GM18505 (cell line): ENCODE measurements at regions not wholly inside any gene's neighbourhood (a gene's known extent, or its start where the extent isn't known, plus 50 kb on each side); places are given as distances from the start of the nearest gene placed in this dataset.
"Not testable (repeated sequence)": the region's sequence is repeated elsewhere in the genome, so short reads cannot be mapped to it uniquely, and the experiment has no call there.

Experiments
- ATAC-seq: cut with Tn5 transposase; IDR thresholded peaks from one replicate; pipeline ENCODE4 v1.9.1; 2021; ENCODE audit not compliant: unreplicated experiment
- POLR2A ChIP-seq: IDR thresholded peaks from 4 replicates; pipeline ENCODE4 v1.6.1; 2011; ENCODE audit warnings: borderline replicate concordance; ENCODE audit not compliant: insufficient read depth, insufficient read length; ENCODE audit errors: extremely low read depth

DNA sequence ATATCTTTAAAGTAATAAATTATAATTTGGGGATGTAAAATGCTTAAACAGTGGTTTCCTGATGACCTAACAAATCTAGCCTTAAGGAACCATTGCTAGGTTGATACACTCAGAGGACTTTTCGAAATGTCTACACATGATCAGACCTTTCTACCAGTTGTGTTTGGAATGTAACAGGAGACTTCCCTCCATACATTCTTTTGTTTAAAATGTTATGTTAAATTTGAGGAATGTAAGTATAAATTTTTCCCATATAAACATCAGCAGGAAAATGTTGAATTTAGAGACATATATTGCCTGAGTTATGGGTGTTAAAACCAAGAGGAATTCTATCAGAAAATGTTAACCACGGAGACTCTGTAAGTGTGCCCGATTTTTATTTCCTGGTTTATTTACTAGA is 190.6 kb upstream of the SPRY1 start:
- no peak for TF ChIP-seq POLR2A
- ATAC-seq: no peak

DNA sequence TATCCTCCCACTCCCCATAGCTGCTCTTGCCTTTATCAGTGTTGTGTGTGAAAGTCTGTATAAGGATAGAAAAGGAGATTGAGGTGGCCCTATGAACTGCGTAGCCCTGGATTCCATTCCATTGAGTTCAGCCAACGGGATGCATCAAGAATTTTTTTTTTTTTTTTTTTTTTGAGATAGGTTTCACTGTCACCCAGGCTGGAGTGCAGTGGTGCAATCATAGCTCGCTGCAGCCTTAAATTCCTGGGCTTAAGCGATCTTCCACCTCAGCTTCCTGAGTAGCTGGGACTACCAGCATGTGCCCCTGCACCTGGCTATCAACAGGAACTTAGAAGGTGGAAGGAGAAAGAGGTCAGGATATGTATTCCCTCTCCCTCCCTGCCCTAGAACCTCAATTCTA is 187.2 kb upstream of the SPRY1 start:
- no peak for TF ChIP-seq POLR2A

DNA sequence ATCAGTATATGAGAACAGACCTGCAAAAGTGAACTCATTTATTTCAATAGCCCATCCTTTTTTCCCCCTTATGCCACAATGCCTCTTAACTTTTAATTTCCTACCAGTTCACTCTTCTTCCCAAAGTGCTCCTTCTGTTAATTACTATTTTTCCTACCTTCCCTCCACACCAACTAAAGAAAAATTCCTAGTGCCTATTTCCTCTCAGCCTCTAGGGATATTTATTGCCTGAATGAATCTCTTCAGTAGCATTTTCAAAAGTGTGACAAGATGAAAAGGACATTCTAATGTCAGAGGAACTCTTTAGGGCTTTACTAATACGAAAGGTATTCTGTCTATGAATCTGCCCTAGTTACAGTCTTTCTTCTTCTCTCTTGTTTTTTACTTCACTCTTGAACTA is 181.1 kb upstream of the SPRY1 start:
- TF ChIP-seq POLR2A: no peak
- ATAC-seq: no peak

More for the DNA sequence above, 187.2 kb upstream of the SPRY1 start:
- no peak for ATAC-seq

DNA sequence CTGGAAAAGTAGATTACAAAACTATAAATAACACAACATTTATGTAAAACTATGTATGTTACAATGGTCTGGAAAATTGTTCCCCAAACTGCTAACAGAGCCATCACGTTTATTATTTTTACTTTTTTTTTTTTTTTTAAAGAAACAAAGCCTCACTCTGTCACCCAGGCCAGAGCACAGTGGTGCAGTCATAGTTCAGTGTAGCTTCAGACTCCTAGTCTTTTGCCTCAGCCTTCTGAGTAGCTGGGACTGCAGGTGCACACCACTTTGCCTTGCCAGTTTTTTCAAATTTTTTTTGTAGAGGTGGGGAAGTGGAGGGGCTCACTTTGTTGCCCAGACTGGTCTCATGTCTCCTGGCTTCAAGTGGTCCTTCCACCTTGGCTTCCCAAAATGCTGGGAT is 180.1 kb upstream of the SPRY1 start:
- no peak for TF ChIP-seq POLR2A
- ATAC-seq: no peak

DNA sequence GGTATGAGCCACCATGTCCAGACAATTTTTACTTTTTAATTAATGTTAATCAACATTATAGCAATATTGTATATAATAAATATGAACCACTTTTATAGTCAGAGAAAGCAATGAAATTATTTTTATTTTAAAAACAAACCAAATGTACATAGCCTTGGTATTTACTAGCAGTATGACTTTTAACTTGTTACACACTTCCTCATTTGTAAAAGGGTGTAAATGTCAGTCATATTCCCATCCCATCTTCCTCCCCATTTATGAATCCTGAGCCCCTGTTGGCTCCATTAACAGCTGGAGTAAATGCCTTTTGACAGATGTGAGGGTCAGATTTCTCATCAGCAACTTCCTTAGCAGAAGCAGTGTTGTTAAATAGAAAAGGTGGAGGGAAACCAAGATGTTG is 179.6 kb upstream of the SPRY1 start:
- no peak for ATAC-seq
- TF ChIP-seq POLR2A: no peak

DNA sequence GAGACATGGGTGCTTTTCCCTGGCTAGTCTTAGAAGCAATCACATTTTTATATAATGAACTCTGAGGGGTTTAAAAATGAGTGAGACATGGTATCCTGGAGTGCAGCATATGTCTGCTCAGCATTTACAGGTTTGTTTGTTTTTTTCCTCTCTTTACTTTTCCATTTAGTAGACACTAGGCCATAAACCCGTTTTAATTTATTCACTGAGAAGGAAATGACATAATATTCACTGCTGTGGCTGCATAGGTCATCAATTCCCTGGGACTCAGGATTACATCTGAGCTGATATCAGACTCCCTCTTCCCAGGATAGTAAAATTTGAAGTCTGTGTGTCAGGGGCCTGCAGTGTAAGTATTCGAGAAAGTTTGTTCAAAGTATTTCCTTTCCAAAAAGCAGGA is 178.9 kb upstream of the SPRY1 start:
- no peak for ATAC-seq
- TF ChIP-seq POLR2A: no peak

DNA sequence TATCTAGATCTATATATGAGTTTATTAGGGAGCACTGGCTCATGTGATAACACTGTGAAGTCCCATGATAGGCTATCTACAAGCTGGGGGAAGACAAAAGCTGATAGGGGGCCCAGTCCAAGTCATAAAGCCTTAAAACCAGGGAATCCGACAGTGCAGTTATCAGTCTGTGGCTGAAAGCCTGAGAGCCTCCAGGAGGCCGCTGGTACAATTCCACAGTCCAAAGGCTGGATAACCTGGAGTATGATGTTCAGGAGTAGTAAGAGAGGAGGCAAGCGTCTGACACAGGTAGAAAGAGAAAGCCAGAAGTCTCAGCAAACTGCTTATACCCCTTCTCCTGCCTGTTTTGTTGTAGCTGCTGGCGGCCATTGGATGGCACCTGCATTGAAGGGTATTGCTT is 177.6 kb upstream of the SPRY1 start:
- no peak for TF ChIP-seq POLR2A

DNA sequence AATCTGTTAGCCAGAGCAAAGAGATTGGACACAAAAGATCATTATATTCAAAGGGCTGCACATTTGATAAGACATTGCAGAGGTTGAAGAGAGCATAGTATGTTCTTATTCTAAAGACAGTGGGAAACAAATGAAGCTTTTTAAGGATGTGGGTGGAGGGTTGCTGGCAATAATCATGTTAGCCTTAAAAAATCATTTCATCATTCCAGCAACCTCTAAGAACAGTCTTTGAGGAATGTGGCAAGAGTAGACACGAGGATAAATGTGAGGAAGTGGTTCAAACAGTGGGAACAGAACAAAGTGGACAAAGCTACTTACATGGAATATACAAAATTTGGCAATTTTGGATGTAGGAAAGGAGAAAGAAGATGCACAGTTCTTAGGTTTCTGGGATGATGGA is 167.3 kb upstream of the SPRY1 start:
- no peak for TF ChIP-seq POLR2A
- ATAC-seq: no peak

More for the DNA sequence above, 177.6 kb upstream of the SPRY1 start:
- ATAC-seq: no peak

DNA sequence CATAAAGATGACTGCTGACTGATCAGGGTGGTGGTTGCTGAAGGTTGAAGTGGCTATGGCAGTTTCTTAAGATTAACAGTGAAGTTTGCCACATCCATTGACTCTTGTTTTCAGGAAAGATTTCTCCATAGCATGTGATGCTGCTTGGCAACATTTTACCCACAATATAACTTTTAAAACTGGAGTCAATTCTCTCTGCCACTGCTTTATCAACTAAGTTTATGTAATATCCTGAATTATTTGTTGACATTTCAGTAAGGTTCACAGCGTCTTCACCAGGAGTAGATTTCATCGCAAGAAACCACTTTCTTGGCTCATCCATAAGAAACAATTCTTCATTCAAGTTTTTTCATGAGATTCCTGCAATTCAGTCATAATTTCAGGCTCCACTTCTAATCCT is 166.5 kb upstream of the SPRY1 start:
- ATAC-seq: no peak
- TF ChIP-seq POLR2A: no peak

DNA sequence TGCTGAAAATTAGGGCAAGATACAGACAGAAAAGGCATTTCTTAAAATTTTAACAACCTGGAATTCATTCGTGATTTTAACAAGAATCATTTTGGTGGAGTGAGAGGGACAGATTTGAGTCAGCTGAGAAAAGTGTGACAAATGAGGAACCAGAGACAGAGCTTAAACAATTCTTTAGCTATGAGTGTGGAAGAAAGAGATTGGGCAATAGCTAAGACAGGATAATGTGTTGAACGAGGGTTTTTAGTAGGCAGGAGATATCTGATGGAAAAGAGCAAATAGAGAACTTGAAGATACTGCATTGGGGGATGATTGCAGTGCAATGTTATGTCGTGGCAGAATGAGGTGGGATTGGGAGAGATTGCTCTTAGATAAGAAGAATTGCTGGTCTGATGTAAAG is 164.2 kb upstream of the SPRY1 start:
- no peak for TF ChIP-seq POLR2A
- ATAC-seq: no peak

DNA sequence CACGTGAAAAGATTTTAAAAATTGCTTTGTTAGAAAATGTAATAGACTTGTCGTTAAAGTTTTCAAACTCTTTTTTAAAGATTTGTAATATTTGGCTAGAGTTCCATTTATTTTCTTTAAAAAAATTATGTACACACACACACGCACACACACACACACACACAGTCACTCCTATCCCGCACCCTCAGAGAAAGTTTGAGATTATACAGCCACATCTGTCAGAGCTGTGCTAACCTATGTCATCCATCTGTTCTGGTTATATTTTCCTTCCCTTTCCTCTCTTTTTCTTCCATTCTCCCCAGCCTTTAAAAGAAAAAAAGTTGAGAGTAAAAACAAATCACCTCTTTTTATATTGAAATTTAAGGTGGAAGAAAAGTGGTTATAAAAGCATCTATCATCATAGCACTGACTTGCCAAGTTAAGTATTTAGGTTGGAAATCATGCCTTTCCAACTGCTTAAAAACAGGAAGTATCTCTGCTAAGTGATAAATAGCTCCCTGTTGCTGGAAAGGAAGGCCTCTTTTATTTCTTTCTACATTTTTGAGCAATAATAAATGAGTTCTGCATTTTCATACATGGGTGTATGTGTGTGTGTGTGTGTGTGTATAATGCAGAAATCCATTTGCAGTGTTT is 163.3 kb upstream of the SPRY1 start:
- TF ChIP-seq POLR2A: no peak
- ATAC-seq: no peak

DNA sequence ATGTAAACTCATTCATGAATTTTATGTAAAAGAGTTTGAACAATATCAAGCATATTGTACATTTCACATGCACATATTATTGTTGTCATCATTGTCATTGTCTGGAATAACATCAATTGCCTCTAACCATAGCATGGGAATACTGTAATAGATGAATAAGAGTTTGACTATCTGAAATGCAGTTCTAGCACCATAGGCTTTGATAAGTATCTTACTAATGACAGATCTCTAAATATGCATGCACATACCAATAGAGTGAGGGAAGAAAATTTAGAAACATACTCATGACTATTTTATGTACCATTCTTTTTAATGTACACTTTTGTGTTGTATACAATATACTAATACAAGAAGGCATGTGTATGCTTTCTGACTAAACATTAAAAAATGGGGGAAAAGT is 161.6 kb upstream of the SPRY1 start:
- ATAC-seq: no peak
- no peak for TF ChIP-seq POLR2A

DNA sequence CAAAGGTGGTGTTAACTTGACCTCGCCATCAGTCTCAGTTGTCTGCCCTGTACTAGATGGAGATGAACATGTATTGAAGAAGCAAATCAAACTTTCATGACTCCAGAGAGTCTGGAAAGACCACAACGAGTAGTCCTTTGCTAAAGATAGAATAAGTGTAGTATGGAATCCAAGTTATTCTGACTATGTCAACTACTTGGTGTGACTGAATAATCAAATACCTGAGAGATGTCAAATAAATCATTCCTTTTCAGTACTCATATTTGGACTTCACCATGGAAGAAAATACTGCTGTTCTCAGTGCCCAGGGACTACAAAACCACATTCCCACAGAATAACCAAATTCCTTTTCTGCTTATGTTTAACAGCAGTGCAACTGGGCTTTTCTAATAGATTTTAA is 161.2 kb upstream of the SPRY1 start:
- no peak for ATAC-seq
- no peak for TF ChIP-seq POLR2A

DNA sequence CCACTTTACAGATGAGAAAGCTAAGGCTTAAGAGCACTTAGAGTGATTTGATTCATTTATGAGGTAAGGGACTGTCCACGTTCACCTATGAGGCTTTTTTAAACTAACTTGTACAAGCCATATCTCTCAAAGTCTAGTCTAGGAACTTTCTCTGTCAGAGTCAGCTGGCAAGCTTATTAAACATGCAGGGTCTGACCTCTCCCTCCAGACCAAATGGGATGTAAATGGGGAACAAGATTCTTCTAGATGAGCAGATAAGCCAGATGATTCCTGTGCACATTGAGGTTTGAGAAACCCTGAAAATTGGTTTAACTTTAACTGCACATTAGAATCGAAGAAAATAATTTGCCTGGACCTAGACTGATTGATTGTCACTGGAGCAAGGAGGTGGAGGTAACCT is 160.0 kb upstream of the SPRY1 start:
- no peak for TF ChIP-seq POLR2A
- ATAC-seq: no peak

DNA sequence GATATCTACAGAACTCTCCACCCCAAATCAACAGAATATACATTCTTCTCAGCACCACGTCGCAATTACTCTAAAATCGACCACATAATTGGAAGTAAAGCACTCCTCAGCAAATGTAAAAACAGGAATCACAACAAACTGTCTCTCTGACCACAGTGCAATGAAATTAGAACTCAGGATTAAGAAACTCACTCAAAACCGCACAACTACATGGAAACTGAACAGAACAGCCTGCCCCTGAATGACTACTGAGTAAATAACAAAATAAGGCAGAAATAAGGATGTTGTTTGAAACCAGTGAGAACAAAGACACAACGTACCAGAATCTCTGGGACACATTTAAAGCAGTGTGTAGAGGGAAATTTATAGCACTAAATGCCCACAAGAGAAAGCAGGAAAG is 156.3 kb upstream of the SPRY1 start:
- ATAC-seq: not testable (repeated sequence)

DNA sequence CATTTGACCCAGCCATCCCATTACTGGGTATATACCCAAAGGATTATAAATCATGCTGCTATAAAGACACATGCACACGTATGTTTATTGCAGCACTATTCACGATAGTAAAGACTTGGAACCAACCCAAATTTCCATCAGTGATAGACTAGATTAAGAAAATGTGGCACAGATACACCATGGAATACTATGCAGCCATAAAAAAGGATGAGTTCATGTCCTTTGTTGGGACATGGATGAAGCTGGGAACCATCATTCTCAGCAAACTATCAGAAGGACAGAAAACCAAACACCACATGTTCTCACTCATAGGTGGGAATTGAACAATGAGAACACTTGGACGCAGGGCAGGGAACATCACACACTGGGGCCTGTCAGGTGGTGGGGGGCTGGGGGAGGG is 153.4 kb upstream of the SPRY1 start:
- ATAC-seq: not testable (repeated sequence)

DNA sequence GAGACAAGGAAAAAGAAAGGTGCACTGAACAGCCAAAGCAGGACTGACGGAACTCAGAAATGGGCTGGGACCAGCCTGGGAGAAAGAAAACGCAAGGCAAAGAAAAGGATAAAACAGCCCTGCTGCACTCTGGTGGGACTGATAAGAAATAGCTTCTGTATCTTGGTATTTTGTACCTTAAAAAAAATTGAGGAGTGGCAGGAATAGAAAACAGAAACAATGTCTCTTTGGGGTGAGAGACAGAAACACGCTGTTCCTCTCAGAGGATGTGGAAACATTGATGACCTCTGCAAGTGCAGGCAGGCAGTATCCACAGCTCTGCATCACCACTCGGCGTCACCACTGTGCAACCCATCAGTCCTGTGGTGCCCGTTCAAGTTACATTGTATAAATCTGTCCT is 152.5 kb upstream of the SPRY1 start:
- no peak for TF ChIP-seq POLR2A
- ATAC-seq: peak; percentile 68
